Kidney (tissue), 13 donors: ENCODE measurements at regions not wholly inside any gene's neighbourhood (a gene's known extent, or its start where the extent isn't known, plus 50 kb on each side); places are given as distances from the start of the nearest gene placed in this dataset.

Experiments used
- DNase-seq, 5 donors: peaks; one replicate each; pipeline ENCODE4 v3.0.0-alpha.2; 2013 to 2020
- FAIRE-seq: peaks from 2 replicates; lab custom pipeline; 2012; peaks lifted over from hg19 to GRCh38; lab: Jason Lieb, UNC
- H3K27ac ChIP-seq, 2 donors: one replicate each; pipeline ENCODE4 v1.7.0; 2013; ENCODE audit warnings: low read depth in 2 of 2, low read length in 2 of 2, inconsistent platforms in 1 of 2
- H3K27me3 ChIP-seq: one replicate; pipeline ENCODE4 v1.7.1; 2013; ENCODE audit warnings: low read length, inconsistent platforms; ENCODE audit not compliant: control insufficient read depth, insufficient read depth
- H3K36me3 ChIP-seq, 3 donors: one replicate each; pipeline versions ENCODE4 v1.7.0 to v1.7.1; 2013; ENCODE audit warnings: low read length in 3 of 3, control low read depth in 1 of 3, inconsistent platforms in 1 of 3; ENCODE audit not compliant: insufficient read depth in 3 of 3, control insufficient read depth in 2 of 3
- H3K4me1 ChIP-seq, 3 donors: one replicate each; pipeline versions ENCODE4 v1.7.0 to v1.7.1; 2013; ENCODE audit warnings: low read length in 3 of 3, inconsistent platforms in 1 of 3, low read depth in 1 of 3; ENCODE audit not compliant: control insufficient read depth in 2 of 3, insufficient read depth in 2 of 3
- H3K4me3 ChIP-seq, 3 donors: one replicate each; pipeline versions ENCODE4 v1.7.0 to v1.8.1; 2013; ENCODE audit warnings: low read length in 3 of 3, control low read depth in 1 of 3, inconsistent platforms in 1 of 3
- H3K9ac ChIP-seq, 3 donors: one replicate each; pipeline versions ENCODE4 v1.7.0 to v1.7.1; 2013; ENCODE audit warnings: low read length in 3 of 3, control low read depth in 1 of 3, inconsistent platforms in 1 of 3
- H3K9me3 ChIP-seq, 3 donors: one replicate each; pipeline versions ENCODE4 v1.7.0 to v1.7.1; 2013; ENCODE audit warnings: low read length in 3 of 3, control low read depth in 1 of 3, inconsistent platforms in 1 of 3; ENCODE audit not compliant: control insufficient read depth in 2 of 3, insufficient read depth in 1 of 3
- intact Hi-C: fragments of 100-400 bp; cut with DNase I; formaldehyde crosslinking; loops from one replicate; pipeline ENCODE4 v1.11.1; 2022
- TF ChIP-seq, protein P1 (sequence below): IDR thresholded peaks from 3 replicates; pipeline ENCODE4 v1.5.1; 2012; ENCODE audit warnings: mild to moderate bottlenecking, moderate library complexity, borderline replicate concordance; ENCODE audit not compliant: insufficient read depth; ENCODE audit errors: extremely low read depth
- donor health status: control.
- donor health status: control.
- donor health status: control.
- donor health status: control.
- donor health status: control.
- donor health status: DM: yes; HTN: yes; CAD: no.
- donor health status: Normal renal cell carcinoma (clear cell type).

DNA sequence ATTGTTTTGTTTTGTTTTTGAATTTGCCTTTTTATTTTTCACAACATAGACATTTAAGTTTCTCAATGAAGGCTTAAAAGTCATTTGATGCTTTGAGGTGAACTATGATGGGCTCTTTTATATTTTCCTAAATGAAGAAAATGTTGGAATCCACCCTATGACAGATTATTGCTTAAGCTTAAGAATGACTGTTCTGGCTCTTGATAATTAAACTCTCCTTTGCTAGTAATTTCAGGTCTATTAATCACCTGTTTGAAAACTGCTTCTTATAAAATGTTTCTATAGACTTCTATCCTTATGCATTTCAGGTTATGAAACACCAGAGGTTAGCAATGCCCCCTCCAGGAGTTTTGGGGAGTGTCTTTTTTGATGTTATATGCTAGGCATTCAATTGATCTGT, 424.1 kb upstream of the DYNLRB2 start:
- no peak for FAIRE-seq
- TF ChIP-seq, protein P1, sequence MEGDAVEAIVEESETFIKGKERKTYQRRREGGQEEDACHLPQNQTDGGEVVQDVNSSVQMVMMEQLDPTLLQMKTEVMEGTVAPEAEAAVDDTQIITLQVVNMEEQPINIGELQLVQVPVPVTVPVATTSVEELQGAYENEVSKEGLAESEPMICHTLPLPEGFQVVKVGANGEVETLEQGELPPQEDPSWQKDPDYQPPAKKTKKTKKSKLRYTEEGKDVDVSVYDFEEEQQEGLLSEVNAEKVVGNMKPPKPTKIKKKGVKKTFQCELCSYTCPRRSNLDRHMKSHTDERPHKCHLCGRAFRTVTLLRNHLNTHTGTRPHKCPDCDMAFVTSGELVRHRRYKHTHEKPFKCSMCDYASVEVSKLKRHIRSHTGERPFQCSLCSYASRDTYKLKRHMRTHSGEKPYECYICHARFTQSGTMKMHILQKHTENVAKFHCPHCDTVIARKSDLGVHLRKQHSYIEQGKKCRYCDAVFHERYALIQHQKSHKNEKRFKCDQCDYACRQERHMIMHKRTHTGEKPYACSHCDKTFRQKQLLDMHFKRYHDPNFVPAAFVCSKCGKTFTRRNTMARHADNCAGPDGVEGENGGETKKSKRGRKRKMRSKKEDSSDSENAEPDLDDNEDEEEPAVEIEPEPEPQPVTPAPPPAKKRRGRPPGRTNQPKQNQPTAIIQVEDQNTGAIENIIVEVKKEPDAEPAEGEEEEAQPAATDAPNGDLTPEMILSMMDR: no peak

DNA sequence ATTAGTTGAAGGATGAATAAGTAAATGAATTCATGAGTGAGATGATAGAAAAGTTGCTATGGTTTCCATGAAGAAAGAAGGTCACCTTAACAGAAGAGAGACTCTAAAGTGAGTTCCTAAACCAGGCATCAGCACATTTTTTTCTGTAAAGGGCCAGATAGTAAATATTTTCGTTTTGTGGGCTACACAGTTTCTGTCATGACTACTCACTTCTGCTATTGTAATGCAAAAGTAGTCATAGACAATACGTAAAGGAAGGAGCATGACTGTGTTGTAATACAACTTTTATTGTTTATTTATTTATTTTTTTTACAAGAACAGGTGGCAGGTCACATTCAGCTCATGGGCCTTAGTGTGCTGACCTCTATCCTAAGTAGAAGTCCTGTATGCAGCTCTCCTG, 426.1 kb upstream of the DYNLRB2 start:
- H3K27me3 ChIP-seq: no peaks in the 10 kb centered on the region
- no peak overlapping the region for H3K4me3 ChIP-seq
- no peaks in the 10 kb centered on the region for H3K4me1 ChIP-seq
- no peak overlapping the region for H3K9ac ChIP-seq
- H3K9me3 ChIP-seq: no peaks in the 10 kb centered on the region
- DNase-seq: no peak
- FAIRE-seq: no peak
- H3K36me3 ChIP-seq: no peaks in the 10 kb centered on the region
- H3K27ac ChIP-seq: no peak overlapping the region
- TF ChIP-seq, protein P1: no peak
- intact Hi-C loops: no loop called here

More for the DNA sequence above, 424.1 kb upstream of the DYNLRB2 start:
- DNase-seq: no peak
- Histone ChIP-seq H3K9me3 (no peaks in the 10 kb centered on the region), H3K9ac (no peak overlapping the region), H3K27me3 (no peaks in the 10 kb centered on the region), H3K4me3 (no peak overlapping the region), H3K4me1 (no peaks in the 10 kb centered on the region), H3K36me3 (no peaks in the 10 kb centered on the region), H3K27ac (no peak overlapping the region)
- intact Hi-C loops: no loop called here

DNA sequence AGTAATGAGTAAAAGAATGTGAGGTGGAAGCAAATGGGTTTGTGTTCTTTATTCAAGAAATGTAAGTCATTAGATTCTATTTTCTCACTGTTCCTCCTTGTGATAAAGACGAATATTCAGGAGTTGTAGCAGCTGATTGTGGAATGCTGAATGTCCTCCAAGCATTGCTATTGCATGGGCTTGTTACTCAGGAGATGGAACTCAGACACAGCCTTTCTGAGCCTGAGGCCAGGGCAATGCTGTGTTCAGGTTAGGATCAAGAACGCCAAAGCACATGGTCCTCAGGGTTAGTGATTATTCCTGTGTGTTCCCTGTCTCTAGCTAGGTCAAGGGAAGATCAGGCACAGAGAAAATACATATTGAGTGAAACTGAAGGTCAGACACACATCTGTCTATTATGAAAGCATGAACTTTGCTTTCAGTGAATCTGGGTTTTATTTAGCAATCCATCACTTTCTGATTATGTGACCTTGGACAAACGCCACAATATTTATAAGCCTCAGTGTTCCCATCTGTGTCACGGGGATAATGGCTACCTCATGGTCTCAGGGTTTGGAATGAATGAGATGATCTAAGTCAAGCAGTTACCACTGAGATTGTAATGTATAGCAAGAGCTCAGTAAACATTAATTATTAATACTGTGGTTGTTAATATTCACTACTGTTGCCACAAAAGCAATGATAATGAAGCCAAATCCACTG, 426.8 kb upstream of the DYNLRB2 start:
- Histone ChIP-seq H3K27ac (no peak overlapping the region), H3K4me1 (no peaks in the 10 kb centered on the region), H3K27me3 (no peaks in the 10 kb centered on the region), H3K9me3 (no peaks in the 10 kb centered on the region), H3K4me3 (no peak overlapping the region), H3K9ac (no peak overlapping the region), H3K36me3 (no peaks in the 10 kb centered on the region)
- TF ChIP-seq, protein P1: no peak
- intact Hi-C loops: no loop called here
- no peak for FAIRE-seq
- DNase-seq: no peak

DNA sequence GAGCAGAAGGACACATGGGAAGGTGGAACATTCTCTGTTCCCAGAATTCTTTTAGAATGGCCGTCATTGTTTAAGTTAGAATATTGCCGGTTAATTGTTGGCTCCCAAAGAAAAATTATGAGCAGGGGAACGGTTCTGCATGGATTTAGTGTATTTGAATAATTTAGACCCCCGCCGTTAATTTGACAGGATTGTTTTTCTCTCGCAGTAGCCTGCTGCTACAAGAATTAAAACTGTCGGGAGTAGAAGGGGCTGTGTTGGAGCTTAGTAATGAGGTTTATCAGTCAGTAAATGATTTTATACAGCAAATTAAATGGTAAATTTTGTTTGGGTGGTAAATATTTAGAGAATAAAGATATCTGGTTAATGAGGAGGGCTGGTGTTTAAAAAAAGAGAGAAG, 431.2 kb upstream of the DYNLRB2 start:
- TF ChIP-seq, protein P1: no peak
- H3K4me1 ChIP-seq: no peaks in the 10 kb centered on the region
- H3K27me3 ChIP-seq: no peaks in the 10 kb centered on the region
- FAIRE-seq (no peak), DNase-seq (no peak)
- H3K9ac ChIP-seq: no peak overlapping the region
- H3K27ac ChIP-seq: no peak overlapping the region
- H3K9me3 ChIP-seq: no peaks in the 10 kb centered on the region
- no peaks in the 10 kb centered on the region for H3K36me3 ChIP-seq
- intact Hi-C loops: no loop called here
- H3K4me3 ChIP-seq: no peak overlapping the region
